Upper lobe of left lung (tissue), 4 donors: ENCODE measurements at regions not wholly inside any gene's neighbourhood (a gene's known extent, or its start where the extent isn't known, plus 50 kb on each side); places are given as distances from the start of the nearest gene placed in this dataset.

ENCODE experiments used
- CTCF ChIP-seq, 6 experiments: fragments of 450-650 bp in 4 of 6; fragments of 200-600 bp in 2 of 6; sonication (generic) in 2 of 6; IDR thresholded peaks; one replicate each; pipeline ENCODE4 v1.5.1; 2016 to 2019; ENCODE audit warnings: antibody characterized with exemption in 6 of 6
- POLR2A ChIP-seq, 4 donors: fragments of 450-650 bp; IDR thresholded peaks; one replicate each; pipeline ENCODE4 v1.5.1; 2016 to 2017; ENCODE audit warnings: antibody characterized with exemption in 4 of 4, mild to moderate bottlenecking in 2 of 4

GRCh38 chr1:38334930-38335592, 288.5 kb upstream of the POU3F1 start:
- TF ChIP-seq POLR2A (IDR thresholded peaks at IDR 0.05), result no peak
- TF ChIP-seq CTCF (IDR thresholded peaks at IDR 0.05), result no peak
